ENCODE measurements at regions not wholly inside any gene's neighbourhood (a gene's known extent, or its start where the extent isn't known, plus 50 kb on each side); places are given as distances from the start of the nearest gene placed in this dataset.

- TF ChIP-seq CTCF (IDR thresholded peaks at IDR 0.05; ENCODE audit: insufficient read depth, low read depth, low read length), result no peak
- no peak for TF ChIP-seq EZH2 (IDR thresholded peaks at IDR 0.05; ENCODE audit: insufficient read depth, low read length)
Measured at GRCh38 chr16:86984991-86985647, 332.1 kb downstream of the C16orf95 start.

Measured in astrocyte (in vitro differentiated cells and primary cell).